H9 (cell line): ENCODE measurements at regions not wholly inside any gene's neighbourhood (a gene's known extent, or its start where the extent isn't known, plus 50 kb on each side); places are given as distances from the start of the nearest gene placed in this dataset.

ENCODE experiments used
- DNase-seq: peaks from one replicate; pipeline ENCODE4 v3.0.0-alpha.2; 2017
- H2AFZ ChIP-seq: one replicate; pipeline ENCODE4 v1.6.1; 2013; ENCODE audit warnings: mild to moderate bottlenecking, low read length, control low read depth, moderate library complexity
- H2AK5ac ChIP-seq: 2 replicates; pipeline ENCODE4 v1.6.1; 2013; ENCODE audit warnings: low read length, control low read depth, mixed read lengths; ENCODE audit not compliant: insufficient read length
- H2BK120ac ChIP-seq: one replicate; pipeline ENCODE4 v1.6.1; 2013; ENCODE audit warnings: low read depth, mild to moderate bottlenecking, low read length, control low read depth, inconsistent platforms; ENCODE audit not compliant: poor library complexity, severe bottlenecking
- H2BK12ac ChIP-seq: 2 replicates; pipeline ENCODE4 v1.6.1; 2013; ENCODE audit warnings: low read length, control low read depth, mixed read lengths, low read depth; ENCODE audit not compliant: insufficient read length
- H2BK15ac ChIP-seq: 2 replicates; pipeline ENCODE4 v1.6.1; 2013; ENCODE audit warnings: low read depth, low read length, control low read depth
- H2BK20ac ChIP-seq: one replicate; pipeline ENCODE4 v1.6.1; 2013; ENCODE audit warnings: low read depth, mild to moderate bottlenecking, low read length, control low read depth, inconsistent platforms; ENCODE audit not compliant: poor library complexity, severe bottlenecking
- H2BK5ac ChIP-seq: 2 replicates; pipeline ENCODE4 v1.6.1; 2013; ENCODE audit warnings: low read length, control low read depth, mixed read lengths; ENCODE audit not compliant: insufficient read length
- H3K14ac ChIP-seq: 2 replicates; pipeline ENCODE4 v1.6.1; 2013; ENCODE audit warnings: low read length, control low read depth; ENCODE audit not compliant: insufficient read depth
- H3K18ac ChIP-seq: 2 replicates; pipeline ENCODE4 v1.6.1; 2013; ENCODE audit warnings: low read depth, mild to moderate bottlenecking, mixed read lengths, low read length, control low read depth; ENCODE audit not compliant: insufficient read length
- H3K23ac ChIP-seq: 2 replicates; pipeline ENCODE4 v1.6.1; 2013; ENCODE audit warnings: low read length, control low read depth, mixed read lengths, low read depth; ENCODE audit not compliant: insufficient read length
- H3K23me2 ChIP-seq: 2 replicates; pipeline ENCODE4 v1.6.1; 2013; ENCODE audit warnings: low read depth, mild to moderate bottlenecking, mixed read lengths, low read length, control low read depth; ENCODE audit not compliant: insufficient read length, poor library complexity, severe bottlenecking
- H3K27ac ChIP-seq: 2 replicates; pipeline ENCODE4 v1.5.1; 2013; ENCODE audit warnings: low read length, control low read depth, mixed read lengths, low read depth; ENCODE audit not compliant: insufficient read length
- H3K27me3 ChIP-seq: 2 replicates; pipeline ENCODE4 v1.6.1; 2013; ENCODE audit warnings: low read length, control low read depth, inconsistent platforms; ENCODE audit not compliant: insufficient read depth
- H3K4ac ChIP-seq: 2 replicates; pipeline ENCODE4 v1.6.1; 2013; ENCODE audit warnings: low read depth, mild to moderate bottlenecking, control low read depth, inconsistent platforms, low read length, moderate library complexity
- H3K4me1 ChIP-seq: 2 replicates; pipeline ENCODE4 v1.6.1; 2013; ENCODE audit warnings: low read length, control low read depth, inconsistent platforms; ENCODE audit not compliant: insufficient read depth
- H3K4me2 ChIP-seq: 2 replicates; pipeline ENCODE4 v1.6.1; 2013; ENCODE audit warnings: low read length, control low read depth, mixed read lengths; ENCODE audit not compliant: insufficient read length, insufficient read depth
- H3K56ac ChIP-seq: 2 replicates; pipeline ENCODE4 v1.6.1; 2013; ENCODE audit warnings: low read depth, mild to moderate bottlenecking, mixed read lengths, low read length, control low read depth; ENCODE audit not compliant: insufficient read length
- H3K79me1 ChIP-seq: 2 replicates; pipeline ENCODE4 v1.6.1; 2013; ENCODE audit warnings: low read depth, mild to moderate bottlenecking, moderate library complexity, low read length, control low read depth, inconsistent platforms; ENCODE audit not compliant: insufficient read depth, poor library complexity, severe bottlenecking
- H3K79me2 ChIP-seq: 2 replicates; pipeline ENCODE4 v1.6.1; 2013; ENCODE audit warnings: low read length, control low read depth, inconsistent platforms; ENCODE audit not compliant: insufficient read depth
- H3K9ac ChIP-seq: 2 replicates; pipeline ENCODE4 v1.6.1; 2013; ENCODE audit warnings: low read length, control low read depth, mixed read lengths; ENCODE audit not compliant: insufficient read length; ENCODE audit errors: extremely low read depth
- H3K9me3 ChIP-seq: one replicate; pipeline ENCODE4 v1.6.1; 2013; ENCODE audit warnings: low read depth, low read length, inconsistent platforms; ENCODE audit not compliant: control insufficient read depth
- H3T11ph ChIP-seq: one replicate; pipeline ENCODE4 v1.6.1; 2013; ENCODE audit warnings: mild to moderate bottlenecking, low read length, control low read depth, inconsistent platforms
- H4K20me1 ChIP-seq: one replicate; pipeline ENCODE4 v1.6.1; 2013; ENCODE audit not compliant: control insufficient read depth, insufficient read length, insufficient read depth
- H4K5ac ChIP-seq: 2 replicates; pipeline ENCODE4 v1.6.1; 2013; ENCODE audit warnings: low read depth, mild to moderate bottlenecking, mixed read lengths, low read length, control low read depth; ENCODE audit not compliant: insufficient read length
- H4K8ac ChIP-seq: replicated peaks from 2 replicates; pipeline ENCODE4 v1.6.1; 2013; ENCODE audit warnings: low read length, control low read depth, mixed read lengths, low read depth; ENCODE audit not compliant: insufficient read length
- H4K91ac ChIP-seq: 2 replicates; pipeline ENCODE4 v1.6.1; 2013; ENCODE audit warnings: low read depth, mild to moderate bottlenecking, moderate library complexity, mixed read lengths, low read length, control low read depth; ENCODE audit not compliant: insufficient read length
- H3K27ac Mint-ChIP-seq, 3 experiments: 2 replicates in 2 of 3; 3 replicates in 1 of 3; pipeline ENCODE4 v1.8.0; 2020 to 2021; ENCODE audit warnings: mixed read lengths in 3 of 3, mild to moderate bottlenecking in 1 of 3, moderate library complexity in 1 of 3
- H3K27me3 Mint-ChIP-seq: 2 replicates; pipeline ENCODE4 v1.8.0; 2021; ENCODE audit warnings: low read depth, mild to moderate bottlenecking, moderate library complexity, mixed read lengths
- H3K36me3 Mint-ChIP-seq, 3 experiments: 2 replicates in 2 of 3; 3 replicates in 1 of 3; pipeline ENCODE4 v1.8.0; 2020 to 2021; ENCODE audit warnings: low read depth in 3 of 3, mixed read lengths in 3 of 3; ENCODE audit not compliant: insufficient read depth in 1 of 3
- H3K4me1 Mint-ChIP-seq, 2 experiments: 2 replicates each; pipeline ENCODE4 v1.8.0; 2020; ENCODE audit warnings: mixed read lengths in 2 of 2
- H3K4me3 Mint-ChIP-seq, 2 experiments: 2 replicates in 1 of 2; 3 replicates in 1 of 2; pipeline ENCODE4 v1.8.0; 2020 to 2021; ENCODE audit warnings: mild to moderate bottlenecking in 2 of 2, mixed read lengths in 2 of 2, moderate library complexity in 1 of 2
- H3K9me3 Mint-ChIP-seq, 2 experiments: 2 replicates in 1 of 2; 3 replicates in 1 of 2; pipeline ENCODE4 v1.8.0; 2020; ENCODE audit warnings: mild to moderate bottlenecking in 2 of 2, mixed read lengths in 2 of 2, moderate library complexity in 1 of 2
- WGBS: extraction: QIAGEN DNeasy Blood & Tissue Kit; methylation state at CpG from one replicate; pipeline ENCODE4 v1.1.7; 2013; ENCODE audit warnings: missing lambda C conversion rate, low lambda C conversion rate, mixed read lengths; ENCODE audit not compliant: insufficient read length; ENCODE audit errors: extremely low coverage; 5-methylcytosine and 5-hydroxymethylcytosine counted together
- TF ChIP-seq, protein P1 (sequence below): fragments of 200-600 bp; sonication (generic); conservative IDR thresholded peaks from 3 replicates; pipeline ENCODE4 v1.8.0; 2021; ENCODE audit warnings: antibody characterized with exemption, mild to moderate bottlenecking

DNA sequence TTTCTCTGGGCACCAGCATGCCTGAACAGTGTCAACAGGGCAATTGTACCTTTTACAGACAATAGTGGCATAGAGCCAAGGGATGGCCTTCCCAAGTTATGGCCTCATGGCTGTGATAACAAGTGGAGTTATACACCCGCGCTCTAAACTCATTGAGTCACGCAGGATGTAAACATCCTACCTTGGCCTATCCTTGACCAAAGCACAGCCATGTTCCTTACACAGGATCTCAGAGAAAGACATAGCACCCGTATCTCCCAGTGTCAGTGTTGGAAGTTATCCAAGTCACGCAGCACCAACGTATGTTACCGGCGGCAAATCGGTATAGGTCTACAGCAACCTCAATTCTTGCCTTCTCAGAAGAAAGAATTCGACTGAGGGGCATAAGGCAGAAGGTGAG is 1654.9 kb upstream of the LRRTM3 start:
- H3K23me2 ChIP-seq: no peaks in the 10 kb centered on the region
- no peak overlapping the region for H2BK120ac ChIP-seq
- no peak overlapping the region for H4K91ac ChIP-seq

More for the DNA sequence above, 1654.9 kb upstream of the LRRTM3 start:
- Histone ChIP-seq H3K18ac (no peak overlapping the region), H3K4me1 (peaks cover 3% of the 10 kb centered on the region; the same call in 1 of the 2 replicates), H3K14ac (no peak overlapping the region), H3K9me3 (no peaks in the 10 kb centered on the region), H3K27ac (no peak overlapping the region), H4K5ac (no peak overlapping the region), H2AFZ (no peak overlapping the region), H4K8ac (no peak overlapping the region), H3K79me2 (no peaks in the 10 kb centered on the region), H3K9ac (no peak overlapping the region), H3K27me3 (no peaks in the 10 kb centered on the region), H2BK15ac (no peak overlapping the region), H3K4me2 (no peak overlapping the region), H3K56ac (no peak overlapping the region), H2BK20ac (no peak overlapping the region), H3K23ac (no peak overlapping the region), H3K79me1 (no peaks in the 10 kb centered on the region), H2AK5ac (no peak overlapping the region), H4K20me1 (no peaks in the 10 kb centered on the region), H3T11ph (no peak overlapping the region), H2BK12ac (no peak overlapping the region), H3K4ac (no peak overlapping the region), H2BK5ac (no peak overlapping the region)
- DNase-seq: no peak
- TF ChIP-seq, protein P1, sequence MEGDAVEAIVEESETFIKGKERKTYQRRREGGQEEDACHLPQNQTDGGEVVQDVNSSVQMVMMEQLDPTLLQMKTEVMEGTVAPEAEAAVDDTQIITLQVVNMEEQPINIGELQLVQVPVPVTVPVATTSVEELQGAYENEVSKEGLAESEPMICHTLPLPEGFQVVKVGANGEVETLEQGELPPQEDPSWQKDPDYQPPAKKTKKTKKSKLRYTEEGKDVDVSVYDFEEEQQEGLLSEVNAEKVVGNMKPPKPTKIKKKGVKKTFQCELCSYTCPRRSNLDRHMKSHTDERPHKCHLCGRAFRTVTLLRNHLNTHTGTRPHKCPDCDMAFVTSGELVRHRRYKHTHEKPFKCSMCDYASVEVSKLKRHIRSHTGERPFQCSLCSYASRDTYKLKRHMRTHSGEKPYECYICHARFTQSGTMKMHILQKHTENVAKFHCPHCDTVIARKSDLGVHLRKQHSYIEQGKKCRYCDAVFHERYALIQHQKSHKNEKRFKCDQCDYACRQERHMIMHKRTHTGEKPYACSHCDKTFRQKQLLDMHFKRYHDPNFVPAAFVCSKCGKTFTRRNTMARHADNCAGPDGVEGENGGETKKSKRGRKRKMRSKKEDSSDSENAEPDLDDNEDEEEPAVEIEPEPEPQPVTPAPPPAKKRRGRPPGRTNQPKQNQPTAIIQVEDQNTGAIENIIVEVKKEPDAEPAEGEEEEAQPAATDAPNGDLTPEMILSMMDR: no peak
- H3K27ac Mint-ChIP-seq: no peak overlapping the region; a peak in 2 of 7 replicates
- peaks cover 26 to 27% of the 10 kb centered on the region in 2 experiments for H3K4me1 Mint-ChIP-seq
- peaks cover 0 to 6% of the 10 kb centered on the region in 2 experiments; a peak in 3 of 5 replicates for H3K9me3 Mint-ChIP-seq
- H3K4me3 Mint-ChIP-seq: no peak overlapping the region
- no peaks in the 10 kb centered on the region for H3K27me3 Mint-ChIP-seq
- peaks cover 0 to 1% (median 0%) of the 10 kb centered on the region in 3 experiments; a peak in 1 of 7 replicates for H3K36me3 Mint-ChIP-seq
- no CpG with 5 or more reads among the region's 10 CpGs for WGBS
